GM12878 (cell line): ENCODE measurements at regions not wholly inside any gene's neighbourhood (a gene's known extent, or its start where the extent isn't known, plus 50 kb on each side); places are given as distances from the start of the nearest gene placed in this dataset.

Experiments
- MEF2B ChIP-seq: fragments of 450-650 bp; IDR thresholded peaks from 2 replicates; pipeline ENCODE4 v1.6.1; 2018; ENCODE audit warnings: mild to moderate bottlenecking, moderate library complexity; ENCODE audit not compliant: partially characterized antibody, poor library complexity, severe bottlenecking
- POLR2A ChIP-seq: IDR thresholded peaks from 2 replicates; pipeline ENCODE4 v1.6.1; 2011; ENCODE audit warnings: low read depth, mild to moderate bottlenecking, low read length
- POLR2AphosphoS5 ChIP-seq: IDR thresholded peaks from 2 replicates; pipeline ENCODE4 v1.6.1; 2011; ENCODE audit warnings: mild to moderate bottlenecking, low read length, inconsistent platforms
- ZNF217 ChIP-seq: fragments of 450-650 bp; IDR thresholded peaks from 2 replicates; pipeline ENCODE4 v1.6.1; 2017; ENCODE audit warnings: antibody characterized with exemption, mild to moderate bottlenecking
- ZNF274 ChIP-seq: IDR thresholded peaks from one replicate; pipeline ENCODE4 v1.8.0; 2011; ENCODE audit not compliant: insufficient read length, insufficient read depth
- ZSCAN29 ChIP-seq: fragments of 450-650 bp; IDR thresholded peaks from 2 replicates; pipeline ENCODE4 v1.6.1; 2017; ENCODE audit warnings: mild to moderate bottlenecking, moderate library complexity
- TF ChIP-seq, protein P1 (sequence below): fragments of 450-650 bp; IDR thresholded peaks from 2 replicates; pipeline ENCODE4 v1.6.1; 2016; ENCODE audit warnings: mild to moderate bottlenecking
- TF ChIP-seq, protein P2 (sequence below), 3 experiments: IDR thresholded peaks in 2 of 3; conservative IDR thresholded peaks in 1 of 3; 2 replicates each; pipeline ENCODE4 v1.5.1; 2011; ENCODE audit warnings: low read depth in 3 of 3, low read length in 3 of 3, mild to moderate bottlenecking in 3 of 3, control low read depth in 2 of 3, moderate library complexity in 2 of 3, inconsistent platforms in 1 of 3, mixed read lengths in 1 of 3; ENCODE audit not compliant: control insufficient read depth in 2 of 3, insufficient read depth in 1 of 3; ENCODE audit errors: extremely low read depth in 1 of 3

DNA sequence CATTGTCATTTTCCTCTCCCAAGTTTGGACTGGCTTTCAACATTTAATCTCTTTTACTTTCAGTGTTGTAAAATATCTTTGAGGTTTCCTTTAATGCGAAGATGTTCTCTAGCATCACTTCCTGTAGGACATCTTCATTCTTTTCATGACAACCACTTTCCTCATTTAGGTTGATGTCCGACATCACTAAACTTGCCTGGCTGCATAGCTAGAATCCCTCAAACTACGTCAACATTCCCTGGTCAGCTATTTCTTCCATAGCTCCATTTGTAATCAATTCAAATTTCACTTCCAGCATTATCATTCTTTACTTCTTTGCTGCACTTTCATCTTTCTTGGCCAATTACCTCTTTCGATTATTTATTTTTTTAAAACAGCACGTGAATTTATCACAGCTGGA lies 198.6 kb upstream of the EMCN start:
- TF ChIP-seq POLR2AphosphoS5 (no peak), ZNF274 (no peak), POLR2A (no peak), ZNF217 (no peak), ZSCAN29 (no peak), MEF2B (no peak)
- TF ChIP-seq, protein P1, sequence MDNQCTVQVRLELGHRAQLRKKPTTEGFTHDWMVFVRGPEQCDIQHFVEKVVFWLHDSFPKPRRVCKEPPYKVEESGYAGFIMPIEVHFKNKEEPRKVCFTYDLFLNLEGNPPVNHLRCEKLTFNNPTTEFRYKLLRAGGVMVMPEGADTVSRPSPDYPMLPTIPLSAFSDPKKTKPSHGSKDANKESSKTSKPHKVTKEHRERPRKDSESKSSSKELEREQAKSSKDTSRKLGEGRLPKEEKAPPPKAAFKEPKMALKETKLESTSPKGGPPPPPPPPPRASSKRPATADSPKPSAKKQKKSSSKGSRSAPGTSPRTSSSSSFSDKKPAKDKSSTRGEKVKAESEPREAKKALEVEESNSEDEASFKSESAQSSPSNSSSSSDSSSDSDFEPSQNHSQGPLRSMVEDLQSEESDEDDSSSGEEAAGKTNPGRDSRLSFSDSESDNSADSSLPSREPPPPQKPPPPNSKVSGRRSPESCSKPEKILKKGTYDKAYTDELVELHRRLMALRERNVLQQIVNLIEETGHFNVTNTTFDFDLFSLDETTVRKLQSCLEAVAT: no peak
- TF ChIP-seq, protein P2, sequence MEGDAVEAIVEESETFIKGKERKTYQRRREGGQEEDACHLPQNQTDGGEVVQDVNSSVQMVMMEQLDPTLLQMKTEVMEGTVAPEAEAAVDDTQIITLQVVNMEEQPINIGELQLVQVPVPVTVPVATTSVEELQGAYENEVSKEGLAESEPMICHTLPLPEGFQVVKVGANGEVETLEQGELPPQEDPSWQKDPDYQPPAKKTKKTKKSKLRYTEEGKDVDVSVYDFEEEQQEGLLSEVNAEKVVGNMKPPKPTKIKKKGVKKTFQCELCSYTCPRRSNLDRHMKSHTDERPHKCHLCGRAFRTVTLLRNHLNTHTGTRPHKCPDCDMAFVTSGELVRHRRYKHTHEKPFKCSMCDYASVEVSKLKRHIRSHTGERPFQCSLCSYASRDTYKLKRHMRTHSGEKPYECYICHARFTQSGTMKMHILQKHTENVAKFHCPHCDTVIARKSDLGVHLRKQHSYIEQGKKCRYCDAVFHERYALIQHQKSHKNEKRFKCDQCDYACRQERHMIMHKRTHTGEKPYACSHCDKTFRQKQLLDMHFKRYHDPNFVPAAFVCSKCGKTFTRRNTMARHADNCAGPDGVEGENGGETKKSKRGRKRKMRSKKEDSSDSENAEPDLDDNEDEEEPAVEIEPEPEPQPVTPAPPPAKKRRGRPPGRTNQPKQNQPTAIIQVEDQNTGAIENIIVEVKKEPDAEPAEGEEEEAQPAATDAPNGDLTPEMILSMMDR (IDR thresholded peaks at IDR 0.05 in 2 of 3, conservative IDR thresholded peaks at IDR 0.05 in 1 of 3; ENCODE audit: control insufficient read depth in 2 of 3, extremely low read depth in 1 of 3, insufficient read depth in 1 of 3, low read depth in 3 of 3, low read length in 3 of 3): no peak
